ENCODE measurements at regions not wholly inside any gene's neighbourhood (a gene's known extent, or its start where the extent isn't known, plus 50 kb on each side); places are given as distances from the start of the nearest gene placed in this dataset.

DNA sequence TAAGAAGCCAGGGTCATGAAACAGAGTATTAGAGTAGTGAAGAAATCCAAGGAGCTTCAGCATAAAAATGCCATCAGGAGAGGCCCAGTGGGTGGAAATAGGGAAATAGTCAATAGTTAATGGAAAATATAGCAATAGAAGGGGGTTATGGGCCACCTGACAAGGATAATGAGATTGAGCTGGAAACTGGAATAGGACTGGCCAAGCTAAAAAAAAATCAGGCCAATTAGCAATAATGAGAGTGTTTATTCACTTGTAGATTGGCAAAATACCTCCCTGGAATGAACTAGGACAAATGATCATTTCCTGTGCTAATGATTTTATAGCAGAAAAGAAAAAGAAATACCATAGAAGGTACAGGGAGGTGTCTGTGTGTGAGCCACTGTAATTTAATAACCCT is 97.9 kb downstream of the PLCE1 start:
- DNase-seq (ENCODE audit: insufficient read length) (no peak), FAIRE-seq (no peak)
- TF ChIP-seq POLR2A (IDR thresholded peaks at IDR 0.05; ENCODE audit: low read depth, low read length) = no peak
- no peak for TF ChIP-seq TAF1 (IDR thresholded peaks at IDR 0.05; ENCODE audit: borderline replicate concordance, low read depth, low read length)
- no peak for TF ChIP-seq POLR2AphosphoS5 (IDR thresholded peaks at IDR 0.05; ENCODE audit: low read depth, low read length)

DNA sequence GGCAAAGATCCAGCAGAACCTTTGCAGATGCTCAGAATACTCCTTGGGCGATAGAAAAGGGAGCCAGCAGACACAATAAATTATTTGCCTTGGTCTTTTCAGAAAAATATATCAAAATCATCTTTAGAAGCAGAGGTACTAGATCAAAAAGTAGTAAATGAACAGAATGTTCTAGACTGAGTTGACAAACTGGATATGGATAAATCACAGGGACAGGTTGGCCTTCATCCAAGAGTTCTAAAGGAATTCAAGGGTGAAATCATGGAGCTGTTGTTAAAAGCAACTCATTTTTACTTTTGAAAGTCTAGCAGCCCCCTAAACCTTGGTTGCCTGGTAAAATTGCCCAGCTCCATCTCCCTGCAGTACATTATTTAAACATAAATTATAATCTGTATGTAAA is 99.1 kb downstream of the PLCE1 start:
- FAIRE-seq = no peak
- no peak for DNase-seq (ENCODE audit: insufficient read length)
- TF ChIP-seq POLR2A (IDR thresholded peaks at IDR 0.05; ENCODE audit: low read depth, low read length) (no peak), TAF1 (IDR thresholded peaks at IDR 0.05; ENCODE audit: borderline replicate concordance, low read depth, low read length) (no peak), POLR2AphosphoS5 (IDR thresholded peaks at IDR 0.05; ENCODE audit: low read depth, low read length) (no peak)

DNA sequence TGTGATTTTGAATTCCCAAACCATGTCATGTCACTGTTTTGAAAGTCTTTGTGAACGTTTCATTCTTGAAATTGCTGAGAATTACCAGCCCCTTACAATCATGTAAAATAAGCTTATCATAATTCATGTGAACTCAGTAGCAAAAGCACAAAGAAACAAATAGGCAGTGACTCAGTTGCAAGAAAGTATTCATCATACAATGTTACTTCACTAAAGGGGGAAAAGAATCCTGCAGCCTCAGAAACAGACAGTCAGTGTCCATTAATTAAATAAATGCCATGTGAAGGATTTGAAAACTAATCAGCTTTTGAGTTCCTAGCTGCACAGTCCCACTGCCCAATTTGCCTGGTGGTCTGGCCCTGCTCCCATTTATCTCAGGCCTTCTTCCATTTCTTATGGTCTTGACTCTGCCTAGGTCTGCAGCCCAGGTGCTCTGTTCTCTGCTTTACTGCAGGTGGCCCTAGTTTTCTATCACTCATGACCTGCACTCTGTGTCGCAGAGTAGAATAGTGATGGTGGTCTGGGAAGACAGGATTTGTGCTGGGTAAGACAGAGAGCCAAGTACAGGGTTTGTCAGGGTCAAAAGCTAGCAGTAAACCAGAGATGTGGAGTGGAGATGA is 99.7 kb downstream of the PLCE1 start:
- DNase-seq (ENCODE audit: insufficient read length) = no peak
- no peak for FAIRE-seq
- TF ChIP-seq POLR2A (IDR thresholded peaks at IDR 0.05; ENCODE audit: low read depth, low read length) = no peak
- no peak for TF ChIP-seq POLR2AphosphoS5 (IDR thresholded peaks at IDR 0.05; ENCODE audit: low read depth, low read length)
- no peak for TF ChIP-seq TAF1 (IDR thresholded peaks at IDR 0.05; ENCODE audit: borderline replicate concordance, low read depth, low read length)

DNA sequence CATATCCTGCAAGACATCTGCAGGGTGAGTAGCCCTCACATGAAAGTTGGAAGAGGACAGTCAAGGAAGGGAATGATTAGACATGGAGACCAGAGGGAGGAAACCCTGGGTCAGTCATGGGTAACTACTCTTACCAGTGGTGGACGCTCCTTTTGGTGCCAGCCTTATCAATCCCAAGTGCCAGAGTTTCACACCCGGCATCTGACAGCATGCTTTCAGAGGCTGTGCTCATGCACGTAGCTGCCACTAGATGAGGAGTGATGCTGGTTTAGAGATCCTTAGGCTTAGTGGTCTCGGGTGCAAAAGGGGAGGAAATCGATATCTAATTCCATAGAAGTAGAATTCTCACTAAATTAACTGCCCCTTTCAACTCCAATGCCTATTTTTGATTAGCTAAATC is 100.8 kb downstream of the PLCE1 start:
- DNase-seq (ENCODE audit: insufficient read length) (no peak), FAIRE-seq (no peak)
- TF ChIP-seq POLR2A (IDR thresholded peaks at IDR 0.05; ENCODE audit: low read depth, low read length) (no peak), POLR2AphosphoS5 (IDR thresholded peaks at IDR 0.05; ENCODE audit: low read depth, low read length) (no peak), TAF1 (IDR thresholded peaks at IDR 0.05; ENCODE audit: borderline replicate concordance, low read depth, low read length) (no peak)

DNA sequence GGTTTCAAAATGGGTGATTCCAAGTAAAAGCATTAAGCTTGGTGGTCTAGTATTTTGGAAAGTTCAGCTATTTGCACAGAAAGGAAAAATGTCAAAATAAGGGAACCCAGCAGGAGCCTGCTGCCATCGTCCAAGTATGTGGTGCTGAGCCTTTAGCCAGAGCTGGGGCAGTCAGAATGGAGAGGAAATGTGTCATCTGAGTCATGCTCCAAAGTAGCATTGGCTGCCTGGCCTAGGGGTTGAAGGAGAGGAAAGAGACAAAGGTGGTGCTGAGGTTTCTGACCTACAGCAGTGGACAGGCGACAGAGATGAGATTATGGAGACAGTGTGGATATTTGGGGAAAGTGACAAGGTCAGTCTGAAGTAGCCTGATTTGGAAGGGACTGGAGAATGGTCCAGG is 103.9 kb downstream of the PLCE1 start:
- TF ChIP-seq TAF1 (IDR thresholded peaks at IDR 0.05; ENCODE audit: borderline replicate concordance, low read depth, low read length) = no peak
- TF ChIP-seq POLR2AphosphoS5 (IDR thresholded peaks at IDR 0.05; ENCODE audit: low read depth, low read length) = no peak
- TF ChIP-seq POLR2A (IDR thresholded peaks at IDR 0.05; ENCODE audit: low read depth, low read length) = no peak
- FAIRE-seq (no peak), DNase-seq (ENCODE audit: insufficient read length) (no peak)

DNA sequence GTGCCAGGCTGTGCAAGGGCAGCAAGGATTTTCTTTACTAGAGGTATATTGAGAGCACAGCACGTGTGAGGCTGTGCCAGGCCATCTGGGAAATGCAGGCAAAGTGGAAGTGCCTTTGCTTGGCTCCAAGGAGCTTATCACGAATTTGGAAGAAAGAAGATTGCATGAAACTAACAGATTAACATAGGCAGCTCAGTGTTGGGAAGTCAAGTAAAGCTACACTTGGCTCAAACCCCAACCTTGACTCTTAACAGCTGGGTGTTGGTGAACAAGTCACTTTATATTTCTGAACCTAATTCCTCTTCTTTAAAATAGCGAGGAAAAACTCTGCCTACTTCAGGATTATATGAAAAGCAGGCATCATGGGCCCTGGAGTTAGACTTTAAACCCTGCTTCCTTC is 105.2 kb downstream of the PLCE1 start:
- TF ChIP-seq TAF1 (IDR thresholded peaks at IDR 0.05; ENCODE audit: borderline replicate concordance, low read depth, low read length) = no peak
- TF ChIP-seq POLR2AphosphoS5 (IDR thresholded peaks at IDR 0.05; ENCODE audit: low read depth, low read length) = no peak
- TF ChIP-seq POLR2A (IDR thresholded peaks at IDR 0.05; ENCODE audit: low read depth, low read length) = no peak
- DNase-seq (ENCODE audit: insufficient read length) (no peak), FAIRE-seq (no peak)

DNA sequence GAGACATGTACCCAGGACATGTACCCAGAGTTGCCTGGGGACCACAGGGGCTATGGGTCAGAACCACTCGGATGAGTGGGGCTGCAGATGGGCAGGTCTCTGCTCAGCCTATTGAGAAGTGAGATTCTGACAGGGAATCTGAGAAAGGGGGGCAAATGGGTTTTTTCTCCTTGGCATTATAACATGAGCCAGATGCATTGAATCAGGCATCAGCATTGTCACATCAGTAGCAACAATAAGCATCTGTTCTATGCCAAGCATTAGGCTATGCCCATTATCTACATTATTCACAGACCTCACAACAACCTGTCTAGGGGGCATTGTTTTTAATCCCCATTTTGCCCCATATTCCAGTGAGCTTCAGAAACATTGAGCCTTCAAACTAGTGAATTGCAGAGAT is 108.2 kb downstream of the PLCE1 start:
- DNase-seq (ENCODE audit: insufficient read length) (no peak), FAIRE-seq (no peak)
- TF ChIP-seq POLR2AphosphoS5 (IDR thresholded peaks at IDR 0.05; ENCODE audit: low read depth, low read length) (no peak), POLR2A (IDR thresholded peaks at IDR 0.05; ENCODE audit: low read depth, low read length) (no peak), TAF1 (IDR thresholded peaks at IDR 0.05; ENCODE audit: borderline replicate concordance, low read depth, low read length) (no peak)

DNA sequence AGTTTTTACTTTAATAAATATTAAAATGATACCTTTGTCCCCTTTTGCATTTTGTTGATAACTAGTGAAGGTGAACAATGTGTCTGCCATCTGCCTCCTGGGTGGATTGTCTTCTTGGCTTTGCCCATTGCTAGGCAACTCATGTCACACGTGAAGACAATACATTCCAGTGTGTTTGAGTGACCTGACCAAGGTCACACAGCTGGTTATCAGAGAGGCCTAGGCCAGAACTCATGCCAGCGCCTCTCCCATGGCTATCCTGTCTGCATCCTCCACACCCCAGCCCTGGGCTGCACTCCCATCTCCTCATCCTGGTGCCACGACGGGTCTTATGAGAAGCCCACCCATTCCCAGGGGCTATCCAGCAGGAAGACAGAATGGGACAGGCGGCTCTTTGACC is 108.7 kb downstream of the PLCE1 start:
- FAIRE-seq = no peak
- DNase-seq (ENCODE audit: insufficient read length) = no peak
- no peak for TF ChIP-seq TAF1 (IDR thresholded peaks at IDR 0.05; ENCODE audit: borderline replicate concordance, low read depth, low read length)
- TF ChIP-seq POLR2AphosphoS5 (IDR thresholded peaks at IDR 0.05; ENCODE audit: low read depth, low read length) = no peak
- no peak for TF ChIP-seq POLR2A (IDR thresholded peaks at IDR 0.05; ENCODE audit: low read depth, low read length)

DNA sequence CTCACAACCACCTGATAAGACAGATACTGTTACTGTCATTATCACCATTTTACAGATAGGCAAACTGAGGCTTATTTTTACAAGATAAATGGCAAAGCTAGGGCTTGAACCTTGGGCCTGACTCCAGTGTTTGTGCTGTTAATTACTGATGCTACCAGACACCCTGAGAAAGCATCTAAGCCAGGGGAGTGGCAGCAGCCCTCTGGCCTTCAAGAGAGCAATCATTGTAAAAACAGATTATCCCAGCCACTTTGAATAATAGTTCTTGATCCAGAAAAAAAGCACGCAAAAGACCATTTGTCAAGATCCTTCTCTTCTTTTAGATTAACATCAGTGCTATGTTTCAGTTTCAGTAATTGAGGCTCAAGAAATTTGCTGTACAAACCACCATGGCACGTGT is 109.5 kb downstream of the PLCE1 start:
- TF ChIP-seq POLR2AphosphoS5 (IDR thresholded peaks at IDR 0.05; ENCODE audit: low read depth, low read length) (no peak), POLR2A (IDR thresholded peaks at IDR 0.05; ENCODE audit: low read depth, low read length) (no peak), TAF1 (IDR thresholded peaks at IDR 0.05; ENCODE audit: borderline replicate concordance, low read depth, low read length) (no peak)
- no peak for FAIRE-seq
- no peak for DNase-seq (ENCODE audit: insufficient read length)

DNA sequence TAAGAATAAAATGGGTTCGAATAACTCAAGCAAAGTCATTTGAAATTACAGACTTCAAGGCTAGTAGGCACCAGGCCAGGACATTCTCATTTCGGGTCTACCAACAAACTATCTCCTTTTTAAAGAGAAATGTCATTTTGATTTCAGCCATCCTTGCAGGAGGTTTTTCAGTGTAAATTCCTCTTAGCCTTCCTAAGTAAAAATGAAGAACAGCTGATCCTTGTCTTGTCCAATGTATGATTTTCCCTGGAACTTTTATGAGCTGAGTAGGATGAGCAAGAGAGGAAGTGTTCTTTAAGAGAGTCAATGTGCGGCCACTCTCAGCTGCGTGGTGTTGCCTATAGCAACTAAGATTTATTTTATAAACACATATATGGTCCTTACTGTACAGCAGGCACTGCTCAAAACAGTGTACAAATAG is 110.1 kb downstream of the PLCE1 start:
- no peak for TF ChIP-seq POLR2AphosphoS5 (IDR thresholded peaks at IDR 0.05; ENCODE audit: low read depth, low read length)
- TF ChIP-seq TAF1 (IDR thresholded peaks at IDR 0.05; ENCODE audit: borderline replicate concordance, low read depth, low read length) = no peak
- TF ChIP-seq POLR2A (IDR thresholded peaks at IDR 0.05; ENCODE audit: low read depth, low read length) = no peak
- DNase-seq (ENCODE audit: insufficient read length) = no peak
- no peak for FAIRE-seq

DNA sequence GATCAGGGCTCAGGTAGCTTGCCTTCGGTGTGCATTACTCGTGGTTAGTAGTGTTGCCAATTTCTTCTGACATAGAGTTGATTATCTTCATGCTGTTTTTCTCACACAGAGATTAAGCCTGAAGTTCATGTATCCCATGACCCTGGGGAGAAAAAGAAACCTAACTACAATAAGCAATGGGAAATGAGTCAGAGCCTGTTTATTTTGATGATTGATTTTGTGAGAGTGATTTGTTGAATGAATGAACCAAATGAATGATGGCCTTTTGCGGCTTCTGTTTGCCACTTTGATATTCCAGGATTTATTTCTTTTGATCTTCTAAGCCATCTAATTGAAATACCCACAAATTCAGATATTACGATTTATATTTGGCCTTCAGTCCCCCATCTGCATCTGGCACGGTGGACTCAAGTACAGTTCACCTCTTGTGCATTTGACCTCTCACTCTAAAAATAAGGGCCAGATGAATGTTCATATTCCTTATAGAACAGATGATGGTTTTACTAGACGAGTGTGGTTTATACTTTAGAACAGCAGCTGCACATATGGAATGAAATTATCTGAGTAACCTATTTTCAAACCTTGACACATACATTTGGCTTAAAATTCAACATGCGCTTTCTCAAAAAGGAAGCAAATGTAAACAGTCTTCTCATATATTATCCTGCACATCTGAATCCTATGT is 110.7 kb downstream of the PLCE1 start:
- DNase-seq (ENCODE audit: insufficient read length) (no peak), FAIRE-seq (no peak)
- TF ChIP-seq POLR2A (IDR thresholded peaks at IDR 0.05; ENCODE audit: low read depth, low read length) = no peak
- no peak for TF ChIP-seq POLR2AphosphoS5 (IDR thresholded peaks at IDR 0.05; ENCODE audit: low read depth, low read length)
- TF ChIP-seq TAF1 (IDR thresholded peaks at IDR 0.05; ENCODE audit: borderline replicate concordance, low read depth, low read length) = no peak

DNA sequence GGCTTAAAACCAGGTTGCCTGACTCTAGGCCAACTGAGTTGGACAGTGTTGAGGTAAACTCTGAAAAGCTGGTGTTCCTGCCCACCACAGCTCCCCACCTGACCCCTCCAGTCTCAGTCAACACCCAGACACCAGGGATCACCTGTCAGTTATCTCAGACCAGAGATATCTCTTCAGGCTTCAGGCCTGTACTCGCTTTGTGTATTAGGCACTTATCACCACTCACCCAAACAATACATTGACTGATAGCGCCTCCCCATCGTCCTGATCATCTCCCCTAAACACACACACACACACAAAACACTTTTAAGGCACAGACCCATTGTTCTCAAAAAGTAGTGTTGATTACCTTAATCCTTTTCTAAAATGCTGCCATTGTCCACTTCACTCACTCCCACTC is 111.5 kb downstream of the PLCE1 start:
- FAIRE-seq (no peak), DNase-seq (ENCODE audit: insufficient read length) (no peak)
- TF ChIP-seq TAF1 (IDR thresholded peaks at IDR 0.05; ENCODE audit: borderline replicate concordance, low read depth, low read length) (no peak), POLR2AphosphoS5 (IDR thresholded peaks at IDR 0.05; ENCODE audit: low read depth, low read length) (no peak), POLR2A (IDR thresholded peaks at IDR 0.05; ENCODE audit: low read depth, low read length) (no peak)
